IMR-90 (cell line): ENCODE measurements at regions not wholly inside any gene's neighbourhood (a gene's known extent, or its start where the extent isn't known, plus 50 kb on each side); places are given as distances from the start of the nearest gene placed in this dataset.

ENCODE experiments used
- ATAC-seq: fragments of 200-7000 bp; cut with Tn5 transposase; 2 replicates; pipeline ENCODE4 v1.9.1; 2020; ENCODE audit warnings: low read depth, mild to moderate bottlenecking, moderate library complexity
- BruUV-seq: library from RNA; stranded (reverse); fragments of 400-500 nt; replicated peaks from 2 replicates; lab custom pipeline; 2021; lab: Mats Ljungman, UMichigan
- CTCF ChIA-PET: fragments of 300-600 bp; formaldehyde crosslinking; extraction: SDS; loops from one replicate; lab custom pipeline; 2021; ENCODE audit warnings: antibody characterized with exemption; lab: Yijun Ruan, JAX
- POLR2A ChIA-PET: fragments of 300-600 bp; sonication (Branson Sonifier 250); formaldehyde crosslinking; loops from one replicate; lab custom pipeline; 2022; ENCODE audit warnings: antibody characterized with exemption; ENCODE audit not compliant: unreplicated experiment; lab: Charles Lee
- DNase-seq: peaks from one replicate; pipeline ENCODE4 v3.0.0; 2013
- H2AFZ ChIP-seq: replicated peaks from 2 replicates; pipeline ENCODE3; 2013; ENCODE audit warnings: low read length, mild to moderate bottlenecking; ENCODE audit not compliant: poor library complexity
- H2AK5ac ChIP-seq: 2 replicates; pipeline ENCODE4 v1.6.1; 2013; ENCODE audit warnings: low read depth, low read length, inconsistent platforms
- H2AK9ac ChIP-seq: replicated peaks from 2 replicates; pipeline ENCODE3; 2013; ENCODE audit warnings: mild to moderate bottlenecking, low read depth, low read length, moderate library complexity; ENCODE audit not compliant: poor library complexity
- H2BK120ac ChIP-seq: 2 replicates; pipeline ENCODE4 v1.6.1; 2013; ENCODE audit warnings: low read depth, low read length, inconsistent platforms
- H2BK15ac ChIP-seq: 3 replicates; pipeline ENCODE4 v1.6.1; 2013; ENCODE audit warnings: low read depth, low read length, inconsistent platforms
- H2BK20ac ChIP-seq: 2 replicates; pipeline ENCODE4 v1.6.1; 2013; ENCODE audit warnings: low read depth, mild to moderate bottlenecking, inconsistent platforms, low read length, moderate library complexity
- H2BK5ac ChIP-seq: 2 replicates; pipeline ENCODE4 v1.6.1; 2013; ENCODE audit warnings: mild to moderate bottlenecking, low read depth, low read length, inconsistent platforms; ENCODE audit not compliant: poor library complexity, severe bottlenecking
- H3K14ac ChIP-seq: replicated peaks from 2 replicates; pipeline ENCODE4 v1.6.1; 2013; ENCODE audit warnings: low read depth, low read length, inconsistent platforms
- H3K18ac ChIP-seq: 2 replicates; pipeline ENCODE4 v1.6.1; 2013; ENCODE audit warnings: low read depth, low read length, control low read depth
- H3K23ac ChIP-seq: 2 replicates; pipeline ENCODE4 v1.6.1; 2013; ENCODE audit warnings: low read depth, low read length, inconsistent platforms
- H3K27ac ChIP-seq: 2 replicates; pipeline ENCODE4 v1.5.1; 2013; ENCODE audit warnings: mild to moderate bottlenecking, control low read depth, low read length; ENCODE audit not compliant: insufficient read depth
- H3K27me3 ChIP-seq: 2 replicates; pipeline ENCODE4 v1.6.1; 2013; ENCODE audit warnings: low read length; ENCODE audit not compliant: control insufficient read depth, insufficient read depth
- H3K36me3 ChIP-seq: 2 replicates; pipeline ENCODE4 v1.6.1; 2013; ENCODE audit warnings: low read length, mixed read lengths; ENCODE audit not compliant: control insufficient read depth, insufficient read depth
- H3K4ac ChIP-seq: 2 replicates; pipeline ENCODE4 v1.6.1; 2013; ENCODE audit warnings: low read depth, low read length, inconsistent platforms
- H3K4me1 ChIP-seq: 2 replicates; pipeline ENCODE4 v1.6.1; 2013; ENCODE audit warnings: low read length, mixed read lengths; ENCODE audit not compliant: control insufficient read depth, insufficient read depth
- H3K4me2 ChIP-seq: 2 replicates; pipeline ENCODE4 v1.6.1; 2013; ENCODE audit warnings: low read depth, mild to moderate bottlenecking, control low read depth, low read length, moderate library complexity
- H3K4me3 ChIP-seq: 2 replicates; pipeline ENCODE4 v1.5.1; 2013; ENCODE audit warnings: low read depth, mild to moderate bottlenecking, control low read depth, low read length, moderate library complexity; ENCODE audit not compliant: insufficient read depth
- H3K56ac ChIP-seq: 2 replicates; pipeline ENCODE4 v1.6.1; 2013; ENCODE audit warnings: low read length, inconsistent platforms; ENCODE audit not compliant: insufficient read depth; ENCODE audit errors: extremely low read depth
- H3K79me1 ChIP-seq, 2 experiments: 2 replicates each; pipeline ENCODE4 v1.6.1; 2013; ENCODE audit warnings: low read length in 2 of 2, inconsistent platforms in 1 of 2, low read depth in 1 of 2
- H3K9ac ChIP-seq: 2 replicates; pipeline ENCODE4 v1.6.1; 2013; ENCODE audit warnings: low read depth, low read length, control low read depth
- H3K9me1 ChIP-seq: 2 replicates; pipeline ENCODE4 v1.6.1; 2013; ENCODE audit warnings: low read length, inconsistent platforms; ENCODE audit not compliant: insufficient read depth
- H3K9me3 ChIP-seq: 2 replicates; pipeline ENCODE4 v1.6.1; 2013; ENCODE audit warnings: low read length; ENCODE audit not compliant: control insufficient read depth, insufficient read depth
- H4K20me1 ChIP-seq: 2 replicates; pipeline ENCODE4 v1.6.1; 2013; ENCODE audit warnings: low read length, inconsistent platforms; ENCODE audit not compliant: insufficient read depth
- H4K5ac ChIP-seq: 2 replicates; pipeline ENCODE4 v1.6.1; 2013; ENCODE audit warnings: mild to moderate bottlenecking, low read depth, low read length, control low read depth
- H4K8ac ChIP-seq, 2 experiments: 2 replicates each; pipeline ENCODE4 v1.6.1; 2013; ENCODE audit warnings: low read depth in 2 of 2, low read length in 2 of 2, control low read depth in 1 of 2, inconsistent platforms in 1 of 2
- H4K91ac ChIP-seq: 2 replicates; pipeline ENCODE4 v1.6.1; 2013; ENCODE audit warnings: low read depth, low read length, inconsistent platforms; ENCODE audit not compliant: insufficient read depth
- BHLHE40 ChIP-seq: fragments of 150-350 bp; IDR thresholded peaks from 2 replicates; pipeline ENCODE4 v1.6.1; 2016; ENCODE audit warnings: mild to moderate bottlenecking, low read depth, low read length
- CEBPB ChIP-seq: IDR thresholded peaks from 2 replicates; pipeline ENCODE4 v1.6.1; 2012; ENCODE audit warnings: low read depth, low read length, improper control_type of control experiment
- CHD1 ChIP-seq: IDR thresholded peaks from 2 replicates; pipeline ENCODE4 v1.6.1; 2012; ENCODE audit warnings: low read depth, low read length, improper control_type of control experiment
- ELK1 ChIP-seq: fragments of 150-350 bp; IDR thresholded peaks from 2 replicates; pipeline ENCODE4 v1.6.1; 2016; ENCODE audit warnings: low read depth, mild to moderate bottlenecking, low read length, moderate library complexity, borderline replicate concordance
- FOS ChIP-seq: fragments of 150-350 bp; IDR thresholded peaks from 2 replicates; pipeline ENCODE4 v1.6.1; 2016; ENCODE audit warnings: low read depth, low read length
- MAFK ChIP-seq: IDR thresholded peaks from 2 replicates; pipeline ENCODE4 v1.6.1; 2012; ENCODE audit warnings: low read depth, low read length, improper control_type of control experiment
- MAZ ChIP-seq: IDR thresholded peaks from 2 replicates; pipeline ENCODE4 v1.6.1; 2012; ENCODE audit warnings: low read depth, mild to moderate bottlenecking, low read length, improper control_type of control experiment, moderate library complexity, borderline replicate concordance
- MXI1 ChIP-seq: IDR thresholded peaks from 2 replicates; pipeline ENCODE4 v1.6.1; 2012; ENCODE audit warnings: low read depth, mild to moderate bottlenecking, low read length, moderate library complexity, borderline replicate concordance
- NFE2L2 ChIP-seq: fragments of 150-350 bp; IDR thresholded peaks from 2 replicates; pipeline ENCODE4 v1.6.1; 2016; ENCODE audit warnings: low read depth, mild to moderate bottlenecking, low read length
- POLR2A ChIP-seq: IDR thresholded peaks from 2 replicates; pipeline ENCODE4 v1.6.1; 2012; ENCODE audit warnings: mild to moderate bottlenecking, low read depth, low read length
- RAD21 ChIP-seq: IDR thresholded peaks from 2 replicates; pipeline ENCODE4 v1.6.1; 2012; ENCODE audit warnings: low read length, improper control_type of control experiment
- RCOR1 ChIP-seq: IDR thresholded peaks from 2 replicates; pipeline ENCODE4 v1.6.1; 2012; ENCODE audit warnings: mild to moderate bottlenecking, low read length, improper control_type of control experiment; ENCODE audit not compliant: insufficient replicate concordance
- RFX5 ChIP-seq: IDR thresholded peaks from 2 replicates; pipeline ENCODE4 v1.8.0; 2012; ENCODE audit warnings: low read depth, mild to moderate bottlenecking, low read length, moderate library complexity
- SMC3 ChIP-seq: fragments of 150-350 bp; IDR thresholded peaks from 2 replicates; pipeline ENCODE4 v1.6.1; 2016; ENCODE audit warnings: low read depth, mild to moderate bottlenecking, antibody characterized with exemption, low read length, moderate library complexity
- USF2 ChIP-seq: fragments of 150-350 bp; IDR thresholded peaks from 2 replicates; pipeline ENCODE4 v1.6.1; 2017; ENCODE audit warnings: mild to moderate bottlenecking, antibody characterized with exemption, low read length, low read depth
- WGBS, 2 experiments: methylation state at CpG; one replicate each; pipeline versions ENCODE4 v1.1.5 to v1.1.7; 2013; ENCODE audit warnings: missing lambda C conversion rate in 2 of 2; ENCODE audit not compliant: insufficient read length in 1 of 2; ENCODE audit errors: extremely low coverage in 2 of 2; 5-methylcytosine and 5-hydroxymethylcytosine counted together
- dilution Hi-C: fragments of 300-500 bp; cut with HindIII; formaldehyde crosslinking; loops from one replicate; pipeline ENCODE4 v1.14.3; 2018; ENCODE audit warnings: low sequenced_read_pairs; ENCODE audit not compliant: unreplicated experiment
- in situ Hi-C: fragments of 300-500 bp; cut with MboI; formaldehyde crosslinking; loops from 3 replicates; pipeline ENCODE4 v1.14.3; 2019; ENCODE audit warnings: low sequenced_read_pairs, inconsistent platforms, mixed read lengths
- intact Hi-C: fragments of 100-400 bp; cut with micrococcal nuclease; formaldehyde crosslinking; loops from 2 replicates; pipeline ENCODE4 v1.10.0; 2022
- TF ChIP-seq, protein P1 (sequence below): conservative IDR thresholded peaks from 2 replicates; pipeline ENCODE4 v1.5.1; 2012; ENCODE audit warnings: mild to moderate bottlenecking, low read depth, low read length, improper control_type of control experiment

DNA sequence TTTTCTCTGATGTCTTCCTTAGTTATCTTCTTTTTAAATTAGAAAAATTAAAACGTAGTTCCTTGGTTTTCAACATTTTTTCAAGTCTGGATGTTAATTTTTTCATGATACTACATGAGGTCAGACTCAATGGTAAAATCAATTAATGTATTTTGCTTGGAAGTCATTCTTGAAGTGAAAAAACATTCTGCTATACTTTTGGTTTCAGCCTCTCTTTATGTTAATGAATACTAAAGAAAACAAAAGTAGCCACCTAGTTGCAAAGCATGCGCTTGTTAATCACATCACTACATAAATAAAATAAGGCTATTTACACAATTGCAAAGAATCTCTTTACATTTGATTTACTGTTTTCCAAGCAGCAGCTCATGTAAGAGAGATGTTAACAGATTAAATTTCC is 170.4 kb downstream of the LIPI start:
- Histone ChIP-seq H3K23ac (no peak overlapping the region), H3K9me3 (no peaks in the 10 kb centered on the region), H3K4me1 (no peaks in the 10 kb centered on the region), H4K5ac (no peak overlapping the region), H2BK15ac (no peak overlapping the region), H3K9me1 (no peaks in the 10 kb centered on the region), H3K27me3 (no peaks in the 10 kb centered on the region), H3K36me3 (no peaks in the 10 kb centered on the region), H2AK5ac (no peak overlapping the region), H3K79me1 (peaks cover 7 to 10% of the 10 kb centered on the region in 2 experiments; a peak in 3 of 4 replicates), H2BK120ac (no peak overlapping the region), H3K14ac (no peak overlapping the region), H4K91ac (no peak overlapping the region), H4K8ac (no peak overlapping the region), H3K27ac (no peak overlapping the region), H3K4ac (no peak overlapping the region), H2BK5ac (no peak overlapping the region), H3K9ac (no peak overlapping the region), H3K4me2 (no peak overlapping the region), H2AK9ac (no peak overlapping the region), H2BK20ac (no peak overlapping the region), H3K18ac (no peak overlapping the region), H2AFZ (no peak overlapping the region), H4K20me1 (no peaks in the 10 kb centered on the region), H3K56ac (no peak overlapping the region), H3K4me3 (no peak overlapping the region)
- DNase-seq = no peak
- TF ChIP-seq RCOR1 = no peak
- TF ChIP-seq MAZ = no peak
- no peak for TF ChIP-seq ELK1
- TF ChIP-seq USF2 = no peak
- TF ChIP-seq RFX5 = no peak
- TF ChIP-seq BHLHE40 = no peak
- no peak for TF ChIP-seq CEBPB
- TF ChIP-seq MAFK = no peak
- TF ChIP-seq MXI1 = no peak
- no peak for TF ChIP-seq FOS
- TF ChIP-seq, protein P1, sequence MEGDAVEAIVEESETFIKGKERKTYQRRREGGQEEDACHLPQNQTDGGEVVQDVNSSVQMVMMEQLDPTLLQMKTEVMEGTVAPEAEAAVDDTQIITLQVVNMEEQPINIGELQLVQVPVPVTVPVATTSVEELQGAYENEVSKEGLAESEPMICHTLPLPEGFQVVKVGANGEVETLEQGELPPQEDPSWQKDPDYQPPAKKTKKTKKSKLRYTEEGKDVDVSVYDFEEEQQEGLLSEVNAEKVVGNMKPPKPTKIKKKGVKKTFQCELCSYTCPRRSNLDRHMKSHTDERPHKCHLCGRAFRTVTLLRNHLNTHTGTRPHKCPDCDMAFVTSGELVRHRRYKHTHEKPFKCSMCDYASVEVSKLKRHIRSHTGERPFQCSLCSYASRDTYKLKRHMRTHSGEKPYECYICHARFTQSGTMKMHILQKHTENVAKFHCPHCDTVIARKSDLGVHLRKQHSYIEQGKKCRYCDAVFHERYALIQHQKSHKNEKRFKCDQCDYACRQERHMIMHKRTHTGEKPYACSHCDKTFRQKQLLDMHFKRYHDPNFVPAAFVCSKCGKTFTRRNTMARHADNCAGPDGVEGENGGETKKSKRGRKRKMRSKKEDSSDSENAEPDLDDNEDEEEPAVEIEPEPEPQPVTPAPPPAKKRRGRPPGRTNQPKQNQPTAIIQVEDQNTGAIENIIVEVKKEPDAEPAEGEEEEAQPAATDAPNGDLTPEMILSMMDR = no peak
- TF ChIP-seq CHD1 = no peak
- TF ChIP-seq RAD21 = no peak
- TF ChIP-seq SMC3 = no peak
- TF ChIP-seq POLR2A = no peak
- TF ChIP-seq NFE2L2 = no peak
- no peak for ATAC-seq
- WGBS, 2 experiments = no CpG with 5 or more reads among the region's 2 CpGs
- no TSS peak for BruUV-seq
- in situ Hi-C loops (no loop called here), intact Hi-C loops (loop anchor here (10.0 kb wide), 1 partner anchor 76 kb away; no protein-coding TSS in a partner anchor), dilution Hi-C loops (no loop called here)
- POLR2A ChIA-PET = no interaction called here
- CTCF ChIA-PET = no interaction called here
